NCI-H526 treated with DMSO at 0.1 percent for 48 hours (cell line): ENCODE measurements at regions not wholly inside any gene's neighbourhood (a gene's known extent, or its start where the extent isn't known, plus 50 kb on each side); places are given as distances from the start of the nearest gene placed in this dataset.
A peak's percentile ranks its signal among the peaks of the same experiment; 100 is the strongest.
"Not testable (repeated sequence)": the region's sequence is repeated elsewhere in the genome, so short reads cannot be mapped to it uniquely, and the experiment has no call there.

Source experiments
- DNase-seq: peaks from one replicate; lab custom pipeline; 2025; lab: John Stamatoyannopoulos, UW

DNA sequence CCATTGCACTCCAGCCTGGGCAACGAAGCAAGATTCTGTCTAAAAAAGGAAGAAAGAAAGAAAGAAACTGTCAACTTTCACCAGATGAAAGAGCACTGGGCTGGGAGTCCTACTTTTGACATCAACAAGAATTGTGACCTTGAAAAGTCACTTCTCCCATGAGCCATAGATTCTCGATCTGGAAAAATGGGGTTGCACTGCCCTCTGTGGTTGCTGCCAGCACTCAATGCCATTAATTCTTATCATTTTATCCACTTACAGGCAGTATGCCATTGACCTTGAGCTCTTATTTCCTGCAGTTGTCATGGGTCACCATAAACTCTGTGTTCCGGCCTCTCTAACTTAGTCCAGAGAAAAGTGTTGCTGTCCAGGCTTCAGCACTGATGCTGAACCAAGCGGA, 137.2 kb downstream of the NOC3L start:
- no peak for DNase-seq

GRCh38 chr10:94230134-94230785, 132.5 kb downstream of the NOC3L start:
- DNase-seq: no peak

DNA sequence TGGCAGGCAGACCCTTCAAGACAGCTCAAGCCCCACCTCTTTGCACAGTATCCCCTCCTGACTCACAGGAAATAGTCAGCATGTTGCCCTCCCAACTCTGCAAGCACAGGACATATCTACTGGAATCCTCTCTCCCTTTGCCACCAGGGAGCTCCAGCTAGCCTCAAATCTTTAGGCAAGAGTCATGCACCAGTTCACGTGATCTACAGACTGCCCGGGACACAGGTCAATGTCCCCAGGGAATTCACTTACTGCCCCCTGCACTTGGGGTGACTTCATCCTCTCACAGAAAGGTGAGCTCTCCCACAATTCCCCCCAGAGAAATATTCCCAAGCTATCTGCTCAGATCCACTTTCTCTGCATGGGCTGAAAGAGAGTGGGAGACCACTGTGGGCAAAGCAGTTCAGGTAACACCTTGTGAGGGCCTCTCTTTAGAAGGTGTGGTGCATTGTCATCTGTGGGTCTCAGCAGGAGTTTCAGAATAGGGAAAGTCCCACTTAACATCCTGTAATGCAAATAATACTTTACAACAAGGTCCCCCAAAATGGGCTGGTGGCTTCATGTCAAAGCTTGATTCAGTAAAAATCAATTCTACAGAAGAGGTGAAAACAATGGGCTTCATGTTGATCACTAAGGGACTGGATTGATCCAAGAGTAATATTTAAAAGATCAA, 129.9 kb downstream of the NOC3L start:
- DNase-seq: no peak

- no peak for DNase-seq
Observed at GRCh38 chr10:94235461-94235860, 127.3 kb downstream of the NOC3L start.

DNA sequence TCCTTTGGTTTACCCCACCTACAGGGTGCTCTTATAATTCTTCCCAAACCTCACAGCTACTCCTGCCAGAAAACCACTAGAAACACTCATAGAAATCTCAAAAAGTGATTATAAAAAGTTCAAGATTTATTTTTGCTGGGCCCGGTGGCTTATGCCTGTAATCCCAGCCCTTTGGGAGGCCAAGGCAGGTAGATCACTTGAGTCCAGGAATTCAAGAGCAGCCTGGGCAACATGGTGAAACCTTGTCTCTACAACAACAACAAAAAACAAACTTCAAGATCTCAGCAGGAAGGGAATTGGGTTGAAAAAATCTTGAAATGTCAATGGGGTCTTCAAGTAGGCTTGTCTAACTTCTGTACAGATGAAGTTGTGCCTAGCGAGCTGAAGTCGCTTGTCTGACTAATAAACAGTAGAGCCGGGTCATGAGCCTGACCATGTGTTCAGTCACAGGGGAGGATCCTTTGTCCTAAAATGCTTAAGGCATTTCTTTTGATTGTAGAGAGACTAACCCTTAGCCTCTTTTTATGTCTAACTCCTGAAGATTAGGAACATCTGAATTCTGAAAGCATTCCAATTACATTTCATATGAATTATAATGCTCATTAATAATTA, 124.6 kb downstream of the NOC3L start:
- no peak for DNase-seq

DNA sequence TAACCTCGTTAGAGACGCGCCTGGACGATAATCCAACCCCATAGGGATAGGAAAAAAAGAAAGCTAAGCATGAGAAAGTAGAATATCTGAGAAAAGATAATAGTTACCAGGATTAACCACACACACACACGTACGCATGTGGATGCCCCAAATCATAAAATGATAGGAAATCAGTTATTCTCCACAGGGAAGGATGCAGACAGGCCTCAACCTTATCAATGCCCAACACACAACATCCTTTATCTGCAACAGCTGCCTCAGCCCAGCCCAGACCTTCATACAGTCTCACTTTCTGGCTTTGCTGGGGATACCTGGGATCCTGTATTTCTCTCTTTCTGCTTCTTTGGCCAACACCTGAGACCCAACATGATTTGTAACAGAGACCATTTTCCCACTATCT, 123.0 kb downstream of the NOC3L start:
- no peak for DNase-seq

DNA sequence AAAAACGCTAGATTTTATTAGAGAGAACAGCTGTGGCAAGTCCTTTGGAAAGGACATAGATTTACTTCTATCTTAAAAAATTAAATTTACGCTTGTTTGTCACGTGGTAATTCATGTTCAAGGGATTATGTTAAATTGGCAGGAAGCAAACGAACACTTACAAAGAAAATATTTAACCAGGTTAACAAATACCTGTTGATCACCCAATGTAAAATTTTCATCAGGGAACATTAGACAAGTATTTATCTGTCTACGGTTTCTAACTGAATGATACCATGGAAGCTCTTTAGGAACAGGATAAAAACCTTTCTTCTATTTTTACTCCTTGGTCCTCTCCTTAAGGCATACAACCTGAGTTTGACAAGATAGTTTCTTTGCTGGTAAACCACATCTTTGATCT, 122.2 kb downstream of the NOC3L start:
- DNase-seq: no peak

DNA sequence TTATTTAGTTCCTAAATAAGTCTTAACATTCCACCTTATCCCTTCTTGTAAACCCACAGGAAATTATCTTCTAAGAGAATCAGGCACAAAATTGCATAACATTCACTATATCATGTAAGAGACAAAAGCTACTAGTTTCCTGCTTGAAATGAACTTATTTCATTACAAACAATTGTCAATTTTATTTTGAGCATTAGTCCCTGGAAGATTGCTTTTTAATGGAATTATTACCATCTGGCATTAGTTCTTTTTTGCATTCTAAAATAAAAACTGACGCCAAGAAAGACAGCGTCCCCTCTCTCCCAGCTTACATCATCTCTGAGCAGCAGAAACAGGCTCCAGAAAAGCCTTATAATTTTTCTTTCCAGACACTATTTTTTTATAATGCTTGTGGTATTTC, 121.8 kb downstream of the NOC3L start:
- no peak for DNase-seq

GRCh38 chr10:94251098-94251497, 111.6 kb downstream of the NOC3L start:
- DNase-seq: peak; percentile 1

DNA sequence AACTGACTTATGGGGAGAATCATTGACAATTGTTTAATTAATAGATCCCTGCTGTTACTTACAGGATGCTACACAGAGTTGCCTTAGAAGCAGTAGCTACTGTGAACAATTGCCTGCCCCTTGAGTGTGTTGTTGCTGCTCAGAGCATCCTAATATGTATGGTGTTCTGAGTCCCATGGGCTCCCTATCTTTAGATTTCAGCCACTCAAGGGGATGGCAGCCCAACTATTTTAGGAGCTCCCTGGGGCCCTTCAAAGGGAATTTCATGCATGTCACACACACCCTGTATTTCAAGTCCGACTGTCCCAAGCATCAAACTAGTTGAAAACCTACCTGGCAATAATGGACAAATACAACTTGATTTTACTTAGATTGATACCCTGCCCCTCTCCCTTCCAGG, 111.2 kb downstream of the NOC3L start:
- DNase-seq: no peak

- not testable (repeated sequence) for DNase-seq
Observed at GRCh38 chr10:94257407-94257806, 105.3 kb downstream of the NOC3L start.

- no peak for DNase-seq
Observed at GRCh38 chr10:94260455-94260854, 102.3 kb downstream of the NOC3L start.

- DNase-seq: no peak
Observed at GRCh38 chr10:94264085-94264484, 98.7 kb downstream of the NOC3L start.

DNA sequence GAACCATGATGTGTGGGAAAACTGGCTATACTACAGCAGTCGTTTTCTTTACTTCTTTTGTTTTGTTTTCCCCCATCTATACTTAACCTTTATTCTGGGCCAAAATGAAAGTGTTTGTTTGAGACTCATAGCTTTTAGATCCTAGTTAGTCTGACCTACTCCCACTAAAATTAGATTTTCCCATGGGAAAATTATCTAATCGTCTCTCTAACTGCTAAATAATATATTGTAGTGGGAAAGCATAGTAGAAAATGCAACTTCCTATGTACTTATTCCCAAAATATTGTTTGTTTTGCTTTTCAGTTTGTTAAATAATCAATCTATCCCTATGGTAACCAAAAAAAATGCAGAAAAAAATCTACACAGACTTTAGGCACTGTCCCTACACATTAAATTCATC, 96.6 kb downstream of the NOC3L start:
- no peak for DNase-seq

GRCh38 chr10:94268652-94269051, 94.1 kb downstream of the NOC3L start:
- no peak for DNase-seq

- DNase-seq: no peak
Observed at GRCh38 chr10:94274142-94274787, 88.5 kb downstream of the NOC3L start.

DNA sequence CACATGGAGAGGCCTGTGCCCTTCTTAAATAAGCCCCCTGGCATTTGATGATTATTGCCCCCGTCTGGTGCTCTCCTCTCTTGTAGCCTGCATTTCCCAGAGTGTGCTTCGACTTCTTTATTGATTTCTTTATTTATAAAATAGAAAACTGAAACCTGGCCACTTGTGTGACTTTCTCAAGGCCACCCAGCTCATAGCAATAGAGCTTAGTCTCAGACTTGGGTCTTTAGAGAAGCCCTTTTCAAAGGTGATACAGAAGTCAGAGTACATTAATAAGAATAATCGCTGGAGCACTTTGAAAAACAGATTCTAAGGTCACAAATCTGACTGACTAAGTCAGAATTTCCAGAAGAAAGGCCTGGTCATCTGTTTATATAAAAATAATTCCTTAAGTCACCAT, 86.6 kb downstream of the NOC3L start:
- DNase-seq: no peak

DNA sequence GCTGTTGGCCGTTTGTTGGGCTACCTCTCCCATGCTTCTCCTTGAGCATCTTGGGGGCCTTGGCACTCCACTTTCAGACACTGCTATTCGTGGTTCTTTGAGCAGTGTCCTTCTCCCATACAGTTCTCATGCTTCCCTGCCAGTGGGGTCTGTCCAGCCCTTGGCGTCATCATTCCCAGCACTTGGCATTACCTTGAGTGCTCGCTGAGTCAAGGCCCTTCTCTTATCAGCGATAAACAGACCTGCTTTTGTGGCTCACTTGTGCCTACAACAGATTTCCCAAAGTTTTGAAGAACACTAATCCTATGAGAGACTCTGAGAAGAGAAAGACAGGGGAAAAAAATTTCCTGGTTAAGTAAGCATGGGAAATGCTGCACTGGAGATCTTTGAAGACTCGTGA, 85.3 kb downstream of the NOC3L start:
- DNase-seq: no peak

GRCh38 chr10:94279835-94280709, 82.7 kb downstream of the NOC3L start:
- peak; percentile 9 for DNase-seq

DNA sequence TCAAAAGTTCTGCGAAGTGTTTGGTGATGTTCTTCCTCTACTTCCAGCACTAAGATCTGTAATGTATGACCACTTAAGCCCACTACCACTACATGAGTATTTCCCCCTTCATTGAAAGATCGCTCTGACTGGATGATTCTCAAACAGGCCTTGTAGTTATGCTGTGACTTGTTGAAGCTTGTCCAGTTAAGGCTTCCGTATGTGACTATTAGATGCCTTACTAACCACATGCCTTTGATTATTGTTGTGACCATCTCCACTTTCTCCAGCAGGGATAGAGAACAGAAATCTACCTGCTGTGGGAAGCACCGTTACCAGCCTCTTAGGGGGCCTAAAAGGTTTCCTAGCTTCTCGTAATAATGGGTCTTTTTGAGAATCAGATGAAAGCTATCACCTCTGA, 81.1 kb downstream of the NOC3L start:
- no peak for DNase-seq

DNA sequence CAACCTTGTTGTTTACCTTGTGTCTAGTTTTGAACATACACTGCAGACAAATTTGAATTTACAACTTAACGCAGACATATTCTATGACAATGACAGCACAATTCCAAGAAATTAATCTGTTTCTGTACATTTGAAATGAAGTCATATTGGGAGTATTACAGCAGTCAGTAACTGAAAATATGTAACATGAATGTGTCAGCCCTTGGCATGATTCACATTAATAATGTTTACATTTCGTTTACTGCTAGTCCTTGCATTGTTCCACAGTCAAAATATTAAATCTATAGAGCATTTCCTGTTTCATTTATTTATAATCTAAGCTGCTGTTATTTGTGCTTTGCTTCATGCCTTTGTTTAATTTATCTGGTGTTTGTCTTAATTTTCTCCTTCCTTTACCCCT, 80.4 kb downstream of the NOC3L start:
- DNase-seq: no peak
